ENCODE measurements at regions not wholly inside any gene's neighbourhood (a gene's known extent, or its start where the extent isn't known, plus 50 kb on each side); places are given as distances from the start of the nearest gene placed in this dataset.

DNA sequence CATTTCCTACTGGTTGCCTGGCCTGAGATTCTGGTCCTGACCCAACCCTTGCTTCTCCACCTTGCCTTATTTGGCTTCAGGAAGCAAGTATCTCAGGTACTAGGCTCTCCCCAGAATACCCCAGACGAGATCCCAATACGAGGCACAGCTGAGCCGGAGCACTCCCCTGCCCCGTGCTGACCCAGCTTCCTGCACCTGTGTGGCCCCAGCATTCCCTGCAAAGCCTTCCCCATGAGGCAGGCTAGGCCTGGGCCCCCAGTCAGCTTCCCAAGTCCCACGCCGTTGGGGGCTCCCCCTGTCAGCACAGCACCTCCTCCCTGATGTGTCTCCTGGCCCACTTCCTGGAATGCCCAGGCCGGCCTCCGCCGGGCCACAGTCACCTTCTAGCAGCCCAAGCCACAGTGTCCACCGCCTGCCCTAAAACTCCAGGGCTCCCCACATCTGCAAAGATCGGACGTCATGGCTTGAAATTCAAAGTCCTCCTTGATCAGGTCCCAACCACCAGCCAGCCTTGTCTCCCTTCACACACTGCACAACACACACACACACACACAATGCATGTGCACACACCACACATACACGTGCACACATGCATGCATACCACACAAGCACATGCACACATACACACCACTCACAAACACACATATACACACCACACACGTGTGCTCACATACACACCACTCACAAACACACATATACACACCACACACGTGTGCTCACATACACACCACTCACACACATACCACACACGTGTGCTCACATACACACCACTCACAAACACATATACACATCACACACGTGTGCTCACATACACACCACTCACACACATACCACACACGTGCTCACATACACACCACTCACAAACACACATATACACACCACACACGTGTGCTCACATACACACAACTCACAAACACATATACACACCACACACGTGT is 78.9 kb upstream of the FOXK1 start:
- no peaks in the 10 kb centered on the region for H3K4me1 ChIP-seq (ENCODE audit: control insufficient read depth, insufficient read depth, low read length)
- no peaks in the 10 kb centered on the region for H3K9me3 ChIP-seq (ENCODE audit: control insufficient read depth, insufficient read depth, low read depth, low read length)
- H3K27ac ChIP-seq (ENCODE audit: extremely low read depth, low read depth, low read length), result no peak overlapping the region
- no peak overlapping the region for H3K4me3 ChIP-seq (ENCODE audit: low read depth, low read length)
- no peak for TF ChIP-seq ZNF280C (tag by site-specific recombination; IDR thresholded peaks at IDR 0.05)
- TF ChIP-seq, protein P1, sequence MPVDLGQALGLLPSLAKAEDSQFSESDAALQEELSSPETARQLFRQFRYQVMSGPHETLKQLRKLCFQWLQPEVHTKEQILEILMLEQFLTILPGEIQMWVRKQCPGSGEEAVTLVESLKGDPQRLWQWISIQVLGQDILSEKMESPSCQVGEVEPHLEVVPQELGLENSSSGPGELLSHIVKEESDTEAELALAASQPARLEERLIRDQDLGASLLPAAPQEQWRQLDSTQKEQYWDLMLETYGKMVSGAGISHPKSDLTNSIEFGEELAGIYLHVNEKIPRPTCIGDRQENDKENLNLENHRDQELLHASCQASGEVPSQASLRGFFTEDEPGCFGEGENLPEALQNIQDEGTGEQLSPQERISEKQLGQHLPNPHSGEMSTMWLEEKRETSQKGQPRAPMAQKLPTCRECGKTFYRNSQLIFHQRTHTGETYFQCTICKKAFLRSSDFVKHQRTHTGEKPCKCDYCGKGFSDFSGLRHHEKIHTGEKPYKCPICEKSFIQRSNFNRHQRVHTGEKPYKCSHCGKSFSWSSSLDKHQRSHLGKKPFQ (tag by site-specific recombination; IDR thresholded peaks at IDR 0.05), result peak; percentile 82
- no peak for TF ChIP-seq ZNF830 (tag by site-specific recombination; IDR thresholded peaks at IDR 0.05; ENCODE audit: low read depth)
- TF ChIP-seq ZNF214 (tag by site-specific recombination; IDR thresholded peaks at IDR 0.05; ENCODE audit: borderline replicate concordance), result no peak
- TF ChIP-seq ZNF510 (tag by site-specific recombination; IDR thresholded peaks at IDR 0.05; ENCODE audit: insufficient replicate concordance), result no peak
- no peak for TF ChIP-seq ZNF626 (tag by site-specific recombination; IDR thresholded peaks at IDR 0.05)
- TF ChIP-seq, protein P2, sequence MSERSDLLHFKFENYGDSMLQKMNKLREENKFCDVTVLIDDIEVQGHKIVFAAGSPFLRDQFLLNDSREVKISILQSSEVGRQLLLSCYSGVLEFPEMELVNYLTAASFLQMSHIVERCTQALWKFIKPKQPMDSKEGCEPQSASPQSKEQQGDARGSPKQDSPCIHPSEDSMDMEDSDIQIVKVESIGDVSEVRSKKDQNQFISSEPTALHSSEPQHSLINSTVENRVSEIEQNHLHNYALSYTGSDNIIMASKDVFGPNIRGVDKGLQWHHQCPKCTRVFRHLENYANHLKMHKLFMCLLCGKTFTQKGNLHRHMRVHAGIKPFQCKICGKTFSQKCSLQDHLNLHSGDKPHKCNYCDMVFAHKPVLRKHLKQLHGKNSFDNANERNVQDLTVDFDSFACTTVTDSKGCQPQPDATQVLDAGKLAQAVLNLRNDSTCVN (tag by site-specific recombination; optimal IDR thresholded peaks at IDR 0.05), result peak; percentile 9
- H3K36me3 ChIP-seq (ENCODE audit: control insufficient read depth in 2 of 2, insufficient read depth in 1 of 2, low read length in 2 of 2), result no peaks in the 10 kb centered on the region
- POLR2A ChIA-PET, result no interaction called here
- CTCF ChIA-PET, result no interaction called here

GRCh38 chr7:4603843-4604231 is 78.3 kb upstream of the FOXK1 start:
- CTCF ChIA-PET, result no interaction called here
- no peaks in the 10 kb centered on the region for H3K36me3 ChIP-seq (ENCODE audit: control insufficient read depth in 2 of 2, insufficient read depth in 1 of 2, low read length in 2 of 2)
- H3K27ac ChIP-seq (ENCODE audit: extremely low read depth, low read depth, low read length), result no peak overlapping the region
- POLR2A ChIA-PET, result no interaction called here
- H3K4me3 ChIP-seq (ENCODE audit: low read depth, low read length), result no peak overlapping the region
- TF ChIP-seq, protein P1 (tag by site-specific recombination; IDR thresholded peaks at IDR 0.05), result peak; percentile 74
- TF ChIP-seq SALL2 (tag by site-specific recombination; IDR thresholded peaks at IDR 0.05; ENCODE audit: borderline replicate concordance), result no peak
- TF ChIP-seq ZNF423 (tag by site-specific recombination; IDR thresholded peaks at IDR 0.05), result no peak
- no peaks in the 10 kb centered on the region for H3K4me1 ChIP-seq (ENCODE audit: control insufficient read depth, insufficient read depth, low read length)
- H3K9me3 ChIP-seq (ENCODE audit: control insufficient read depth, insufficient read depth, low read depth, low read length), result no peaks in the 10 kb centered on the region

- Histone ChIP-seq H3K4me1 (ENCODE audit: control insufficient read depth, insufficient read depth, low read length) (no peaks in the 10 kb centered on the region), H3K4me3 (ENCODE audit: low read depth, low read length) (no peak overlapping the region), H3K9me3 (ENCODE audit: control insufficient read depth, insufficient read depth, low read depth, low read length) (no peaks in the 10 kb centered on the region), H3K27ac (ENCODE audit: extremely low read depth, low read depth, low read length) (no peak overlapping the region), H3K36me3 (ENCODE audit: control insufficient read depth in 2 of 2, insufficient read depth in 1 of 2, low read length in 2 of 2) (no peaks in the 10 kb centered on the region)
- ChIA-PET CTCF (no interaction called here), POLR2A (no interaction called here)
- TF ChIP-seq ZNF354C (tag by site-specific recombination; IDR thresholded peaks at IDR 0.05; ENCODE audit: borderline replicate concordance, low read depth), result no peak
- TF ChIP-seq ZNF768 (tag by site-specific recombination; IDR thresholded peaks at IDR 0.05), result no peak
- TF ChIP-seq ZNF777 (tag by site-specific recombination; IDR thresholded peaks at IDR 0.05; ENCODE audit: borderline replicate concordance), result no peak
- no peak for TF ChIP-seq ZNF629 (tag by site-specific recombination; IDR thresholded peaks at IDR 0.05)
- TF ChIP-seq ZNF416 (tag by site-specific recombination; IDR thresholded peaks at IDR 0.05), result no peak
- TF ChIP-seq ZNF324 (tag by site-specific recombination; IDR thresholded peaks at IDR 0.05), result no peak
- no peak for TF ChIP-seq ZBTB8A (tag by site-specific recombination; IDR thresholded peaks at IDR 0.05)
- no peak for TF ChIP-seq ZIC2 (tag by site-specific recombination; IDR thresholded peaks at IDR 0.05)
- TF ChIP-seq ZNF335 (tag by site-specific recombination; conservative IDR thresholded peaks at IDR 0.05), result no peak
- no peak for TF ChIP-seq ZNF654 (tag by site-specific recombination; IDR thresholded peaks at IDR 0.05; ENCODE audit: low read depth)
- TF ChIP-seq ZBTB1 (tag by site-specific recombination; IDR thresholded peaks at IDR 0.05), result no peak
- no peak for TF ChIP-seq ZNF664 (tag by site-specific recombination; IDR thresholded peaks at IDR 0.05)
- TF ChIP-seq, protein P3, sequence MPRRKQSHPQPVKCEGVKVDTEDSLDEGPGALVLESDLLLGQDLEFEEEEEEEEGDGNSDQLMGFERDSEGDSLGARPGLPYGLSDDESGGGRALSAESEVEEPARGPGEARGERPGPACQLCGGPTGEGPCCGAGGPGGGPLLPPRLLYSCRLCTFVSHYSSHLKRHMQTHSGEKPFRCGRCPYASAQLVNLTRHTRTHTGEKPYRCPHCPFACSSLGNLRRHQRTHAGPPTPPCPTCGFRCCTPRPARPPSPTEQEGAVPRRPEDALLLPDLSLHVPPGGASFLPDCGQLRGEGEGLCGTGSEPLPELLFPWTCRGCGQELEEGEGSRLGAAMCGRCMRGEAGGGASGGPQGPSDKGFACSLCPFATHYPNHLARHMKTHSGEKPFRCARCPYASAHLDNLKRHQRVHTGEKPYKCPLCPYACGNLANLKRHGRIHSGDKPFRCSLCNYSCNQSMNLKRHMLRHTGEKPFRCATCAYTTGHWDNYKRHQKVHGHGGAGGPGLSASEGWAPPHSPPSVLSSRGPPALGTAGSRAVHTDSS (tag by site-specific recombination; IDR thresholded peaks at IDR 0.05), result no peak
These were observed 77.6 kb upstream of the FOXK1 start for GRCh38 chr7:4604456-4604940.

Measured in HEK293 (cell line).